ENCODE measurements at regions not wholly inside any gene's neighbourhood (a gene's known extent, or its start where the extent isn't known, plus 50 kb on each side); places are given as distances from the start of the nearest gene placed in this dataset.
"Not testable (repeated sequence)": the region's sequence is repeated elsewhere in the genome, so short reads cannot be mapped to it uniquely, and the experiment has no call there.

DNA sequence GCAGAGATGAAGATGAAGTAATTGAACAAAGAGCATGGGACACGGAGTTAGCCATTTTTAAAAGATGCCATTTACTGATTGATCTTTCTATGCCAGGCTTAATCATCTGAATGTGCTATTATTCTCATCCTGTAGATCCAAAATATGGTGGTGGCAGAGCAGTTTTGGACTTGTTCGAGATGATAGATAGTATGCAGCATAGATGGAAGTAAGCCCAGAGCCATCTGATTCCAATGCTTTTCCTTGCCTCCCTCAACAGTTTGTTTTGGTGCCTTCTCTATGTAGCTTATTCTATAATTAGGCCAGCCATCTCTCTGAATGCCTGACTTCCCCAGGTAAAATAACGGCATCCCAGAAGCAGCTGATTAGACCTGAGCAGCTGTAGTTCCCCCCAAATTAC is 152.6 kb upstream of the CLNK start:
- Histone ChIP-seq H3K4me3 (ENCODE audit: low read depth, low read length) (no peak overlapping the region), H3K36me3 (ENCODE audit: control insufficient read depth, insufficient read depth, low read length) (no peaks in the 10 kb centered on the region), H3K27me3 (ENCODE audit: control insufficient read depth, insufficient read depth, low read length) (no peaks in the 10 kb centered on the region)
- no peak for DNase-seq (ENCODE audit: low read depth)
- TF ChIP-seq, protein P1, sequence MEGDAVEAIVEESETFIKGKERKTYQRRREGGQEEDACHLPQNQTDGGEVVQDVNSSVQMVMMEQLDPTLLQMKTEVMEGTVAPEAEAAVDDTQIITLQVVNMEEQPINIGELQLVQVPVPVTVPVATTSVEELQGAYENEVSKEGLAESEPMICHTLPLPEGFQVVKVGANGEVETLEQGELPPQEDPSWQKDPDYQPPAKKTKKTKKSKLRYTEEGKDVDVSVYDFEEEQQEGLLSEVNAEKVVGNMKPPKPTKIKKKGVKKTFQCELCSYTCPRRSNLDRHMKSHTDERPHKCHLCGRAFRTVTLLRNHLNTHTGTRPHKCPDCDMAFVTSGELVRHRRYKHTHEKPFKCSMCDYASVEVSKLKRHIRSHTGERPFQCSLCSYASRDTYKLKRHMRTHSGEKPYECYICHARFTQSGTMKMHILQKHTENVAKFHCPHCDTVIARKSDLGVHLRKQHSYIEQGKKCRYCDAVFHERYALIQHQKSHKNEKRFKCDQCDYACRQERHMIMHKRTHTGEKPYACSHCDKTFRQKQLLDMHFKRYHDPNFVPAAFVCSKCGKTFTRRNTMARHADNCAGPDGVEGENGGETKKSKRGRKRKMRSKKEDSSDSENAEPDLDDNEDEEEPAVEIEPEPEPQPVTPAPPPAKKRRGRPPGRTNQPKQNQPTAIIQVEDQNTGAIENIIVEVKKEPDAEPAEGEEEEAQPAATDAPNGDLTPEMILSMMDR (IDR thresholded peaks at IDR 0.05; ENCODE audit: insufficient read depth, low read length, poor library complexity, severe bottlenecking): no peak

DNA sequence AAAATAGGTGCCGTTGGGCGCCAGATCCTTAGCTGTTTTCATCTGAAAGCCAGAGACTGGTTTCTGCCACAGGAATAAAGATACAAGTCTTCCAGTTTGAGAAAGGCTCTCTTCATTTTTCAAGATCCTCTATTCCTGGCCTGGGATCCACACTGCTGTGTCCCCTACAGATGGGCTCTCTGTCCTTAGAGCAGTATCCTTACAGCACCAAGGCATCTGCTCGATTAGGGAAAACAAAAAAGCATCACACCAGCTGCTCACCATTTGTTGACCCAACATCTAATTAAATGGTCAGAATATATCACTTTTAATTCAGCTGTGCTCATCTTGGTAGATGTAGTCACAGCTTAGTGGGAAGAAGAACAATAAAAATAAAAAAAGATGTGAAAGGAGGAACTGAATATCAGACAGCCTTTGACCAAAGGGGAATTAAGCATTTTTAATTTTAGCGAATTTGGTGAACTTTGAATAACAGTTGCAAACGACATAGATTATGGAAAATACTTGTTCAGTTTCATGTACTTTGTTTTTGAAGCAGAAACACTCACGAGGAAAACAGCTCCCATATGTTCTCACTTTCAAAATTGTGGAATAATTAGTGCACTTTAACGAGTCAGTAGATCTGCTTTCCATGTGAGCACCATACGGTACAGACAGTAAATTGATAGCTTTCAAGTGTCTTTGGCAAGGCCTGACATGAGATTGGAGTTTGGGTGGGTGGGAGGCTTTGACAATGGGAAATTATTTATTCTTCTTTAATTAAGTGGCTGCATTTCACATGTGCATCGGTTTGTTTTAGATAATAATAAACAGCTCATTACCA is 148.4 kb upstream of the CLNK start:
- Histone ChIP-seq H3K36me3 (ENCODE audit: control insufficient read depth, insufficient read depth, low read length) (no peaks in the 10 kb centered on the region), H3K4me3 (ENCODE audit: low read depth, low read length) (no peak overlapping the region), H3K27me3 (ENCODE audit: control insufficient read depth, insufficient read depth, low read length) (no peaks in the 10 kb centered on the region)
- TF ChIP-seq, protein P1 (IDR thresholded peaks at IDR 0.05; ENCODE audit: insufficient read depth, low read length, poor library complexity, severe bottlenecking): no peak
- no peak for DNase-seq (ENCODE audit: low read depth)

GRCh38 chr4:10831727-10832408 is 147.3 kb upstream of the CLNK start:
- H3K27me3 ChIP-seq (ENCODE audit: control insufficient read depth, insufficient read depth, low read length): no peaks in the 10 kb centered on the region
- H3K4me3 ChIP-seq (ENCODE audit: low read depth, low read length): no peak overlapping the region
- no peak for DNase-seq (ENCODE audit: low read depth)
- H3K36me3 ChIP-seq (ENCODE audit: control insufficient read depth, insufficient read depth, low read length): no peaks in the 10 kb centered on the region
- TF ChIP-seq, protein P1 (IDR thresholded peaks at IDR 0.05; ENCODE audit: insufficient read depth, low read length, poor library complexity, severe bottlenecking): no peak

- H3K4me3 ChIP-seq (ENCODE audit: low read depth, low read length); DNase-seq (ENCODE audit: low read depth); H3K27me3 ChIP-seq (ENCODE audit: control insufficient read depth, insufficient read depth, low read length); H3K36me3 ChIP-seq (ENCODE audit: control insufficient read depth, insufficient read depth, low read length): not testable (repeated sequence)
Measured at GRCh38 chr4:10828918-10829538, 144.5 kb upstream of the CLNK start.

DNA sequence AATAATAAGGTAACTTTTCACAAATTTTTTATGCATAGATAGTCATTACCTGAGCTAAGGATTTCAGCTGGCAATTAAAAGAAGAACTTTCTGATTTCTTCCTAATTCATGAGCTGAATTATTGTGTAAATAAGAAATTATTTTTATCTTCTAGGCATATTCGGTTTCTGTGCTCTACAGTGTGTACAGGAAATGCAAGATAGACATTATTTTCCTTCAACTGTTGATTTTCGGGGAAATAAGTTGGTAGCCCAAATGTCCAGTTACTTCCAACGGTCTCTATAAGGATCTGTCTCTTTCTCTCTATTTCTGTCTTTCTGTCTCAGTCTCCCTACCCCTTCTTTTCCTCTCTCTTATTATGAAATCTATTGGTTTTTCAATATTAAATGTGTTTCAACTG is 137.3 kb upstream of the CLNK start:
- Histone ChIP-seq H3K36me3 (ENCODE audit: control insufficient read depth, insufficient read depth, low read length) (no peaks in the 10 kb centered on the region), H3K4me3 (ENCODE audit: low read depth, low read length) (no peak overlapping the region), H3K27me3 (ENCODE audit: control insufficient read depth, insufficient read depth, low read length) (no peaks in the 10 kb centered on the region)
- no peak for DNase-seq (ENCODE audit: low read depth)
- TF ChIP-seq, protein P1 (IDR thresholded peaks at IDR 0.05; ENCODE audit: insufficient read depth, low read length, poor library complexity, severe bottlenecking): no peak

DNA sequence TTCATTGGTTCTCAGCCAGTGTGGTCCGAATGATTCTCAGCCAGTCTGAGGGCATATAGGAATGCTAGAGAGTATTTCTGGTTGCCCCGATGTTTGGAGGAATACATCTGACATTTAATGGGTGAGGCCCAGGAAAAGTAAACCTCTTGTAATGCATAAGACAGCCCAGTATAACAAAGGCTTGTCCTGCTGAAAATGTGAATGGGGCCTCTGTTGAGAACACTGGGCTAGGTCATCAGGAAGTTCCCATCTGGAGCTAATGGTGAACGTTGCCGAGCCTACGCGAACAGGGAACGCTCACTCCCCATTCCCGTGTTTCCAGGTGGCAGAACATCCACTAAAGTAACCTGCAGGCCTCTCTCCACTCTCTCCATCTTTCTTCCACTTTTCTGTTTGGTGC is 132.0 kb upstream of the CLNK start:
- no peaks in the 10 kb centered on the region for H3K36me3 ChIP-seq (ENCODE audit: control insufficient read depth, insufficient read depth, low read length)
- DNase-seq (ENCODE audit: low read depth): no peak
- no peak overlapping the region for H3K4me3 ChIP-seq (ENCODE audit: low read depth, low read length)
- TF ChIP-seq, protein P1 (IDR thresholded peaks at IDR 0.05; ENCODE audit: insufficient read depth, low read length, poor library complexity, severe bottlenecking): no peak
- no peaks in the 10 kb centered on the region for H3K27me3 ChIP-seq (ENCODE audit: control insufficient read depth, insufficient read depth, low read length)

Measured in kidney epithelial cell (primary cell).